B cell (primary cell): ENCODE measurements at regions not wholly inside any gene's neighbourhood (a gene's known extent, or its start where the extent isn't known, plus 50 kb on each side); places are given as distances from the start of the nearest gene placed in this dataset.

Source experiments
- ATAC-seq: fragments of 200-7000 bp; cut with Tn5 transposase; one replicate; pipeline ENCODE4 v1.10.0; 2021; ENCODE audit warnings: low read depth, mild to moderate bottlenecking, moderate number of reproducible peaks, moderate library complexity
- CTCF ChIA-PET: fragments of 350-600 bp; sonication (Branson Sonifier 250); formaldehyde crosslinking; loops from one replicate; lab custom pipeline; 2021; ENCODE audit warnings: antibody characterized with exemption, inconsistent platforms; lab: Charles Lee
- POLR2A ChIA-PET: fragments of 350-600 bp; sonication (Branson Sonifier 250); formaldehyde crosslinking; loops from one replicate; lab custom pipeline; 2021; ENCODE audit warnings: antibody characterized with exemption; lab: Charles Lee
- DNase-seq: peaks from one replicate; pipeline ENCODE4 v3.0.0; 2013
- H2AFZ ChIP-seq: 2 replicates; pipeline ENCODE4 v1.6.1; 2012; ENCODE audit warnings: mild to moderate bottlenecking, low read depth, low read length; ENCODE audit not compliant: insufficient read depth, poor library complexity, severe bottlenecking
- H3K27ac ChIP-seq, 2 donors: 1 replicate in 1 of 2; 2 replicates in 1 of 2; pipeline ENCODE4 v1.5.1; 2012 to 2013; ENCODE audit warnings: low read length in 2 of 2, mild to moderate bottlenecking in 2 of 2, moderate library complexity in 1 of 2
- H3K27me3 ChIP-seq, 4 experiments: fragments of 200-600 bp in 1 of 4; sonication (generic) in 1 of 4; replicated peaks in 1 of 4; 1 replicate in 2 of 4; 2 replicates in 2 of 4; pipeline versions ENCODE4 v1.6.1 to v1.7.0; 2013 to 2016; ENCODE audit warnings: low read length in 3 of 4, mild to moderate bottlenecking in 2 of 4, mixed read lengths in 1 of 4, moderate library complexity in 1 of 4; ENCODE audit not compliant: insufficient read depth in 4 of 4, control insufficient read depth in 3 of 4; ENCODE audit errors: control extremely low read depth in 1 of 4
- H3K36me3 ChIP-seq, 2 experiments: replicated peaks in 1 of 2; 1 replicate in 1 of 2; 2 replicates in 1 of 2; pipeline versions ENCODE4 v1.6.1 to v1.7.1; 2013; ENCODE audit warnings: low read length in 1 of 2; ENCODE audit not compliant: insufficient read depth in 2 of 2, control insufficient read depth in 1 of 2; ENCODE audit errors: control extremely low read depth in 1 of 2, extremely low read depth in 1 of 2
- H3K4me1 ChIP-seq, 2 donors: fragments of 200-600 bp in 1 of 2; sonication (generic) in 1 of 2; 1 replicate in 1 of 2; 2 replicates in 1 of 2; pipeline versions ENCODE4 v1.5.1 to v1.6.1; 2013 to 2017; ENCODE audit warnings: low read length in 2 of 2; ENCODE audit not compliant: control insufficient read depth in 2 of 2, insufficient read depth in 2 of 2
- H3K4me2 ChIP-seq: replicated peaks from 2 replicates; pipeline ENCODE3; 2012; ENCODE audit warnings: mild to moderate bottlenecking, low read depth, low read length; ENCODE audit not compliant: poor library complexity, severe bottlenecking
- H3K4me3 ChIP-seq, 5 experiments: fragments of 200-600 bp in 1 of 5; sonication (generic) in 1 of 5; 1 replicate in 3 of 5; 2 replicates in 2 of 5; pipeline versions ENCODE4 v1.5.1 to v1.7.0; 2011 to 2016; ENCODE audit warnings: low read length in 4 of 5, mild to moderate bottlenecking in 4 of 5, low read depth in 2 of 5, control low read depth in 1 of 5, moderate library complexity in 1 of 5; ENCODE audit not compliant: insufficient read depth in 1 of 5; ENCODE audit errors: control extremely low read depth in 1 of 5, extremely low read depth in 1 of 5
- H3K79me2 ChIP-seq: fragments of 200-600 bp; sonication (generic); one replicate; pipeline ENCODE4 v1.6.0; 2016; ENCODE audit warnings: low read length; ENCODE audit not compliant: control insufficient read depth, insufficient read depth
- H3K9ac ChIP-seq: fragments of 200-600 bp; sonication (generic); 2 replicates; pipeline ENCODE4 v1.6.1; 2017; ENCODE audit warnings: mild to moderate bottlenecking, low read length, moderate library complexity
- H3K9me3 ChIP-seq, 3 donors: one replicate each; pipeline versions ENCODE4 v1.6.1 to v1.7.1; 2013; ENCODE audit warnings: low read length in 2 of 3; ENCODE audit not compliant: control insufficient read depth in 2 of 3, insufficient read depth in 1 of 3; ENCODE audit errors: control extremely low read depth in 1 of 3
- H4K20me1 ChIP-seq: 2 replicates; pipeline ENCODE4 v1.6.0; 2012; ENCODE audit warnings: mild to moderate bottlenecking, low read length; ENCODE audit not compliant: insufficient read depth, control insufficient read depth, poor library complexity, severe bottlenecking
- H3K27ac Mint-ChIP-seq: one replicate; pipeline ENCODE4 v1.8.0; 2021; ENCODE audit warnings: mixed read lengths
- H3K27me3 Mint-ChIP-seq: one replicate; pipeline ENCODE4 v1.8.0; 2021; ENCODE audit warnings: mixed read lengths
- H3K4me1 Mint-ChIP-seq: one replicate; pipeline ENCODE4 v1.8.0; 2021; ENCODE audit warnings: mixed read lengths
- H3K4me3 Mint-ChIP-seq: one replicate; pipeline ENCODE4 v1.8.0; 2021; ENCODE audit warnings: mixed read lengths
- H3K9me3 Mint-ChIP-seq: one replicate; pipeline ENCODE4 v1.8.0; 2022; ENCODE audit warnings: mixed read lengths; ENCODE audit not compliant: insufficient read depth
- EZH2 ChIP-seq: IDR thresholded peaks from 2 replicates; pipeline ENCODE4 v1.6.1; 2012; ENCODE audit warnings: borderline replicate concordance, low read depth, mild to moderate bottlenecking, moderate library complexity, low read length; ENCODE audit not compliant: insufficient read depth, poor library complexity, severe bottlenecking
- WGBS: methylation state at CpG from one replicate; pipeline ENCODE4 v1.1.5; 2013; ENCODE audit warnings: missing lambda C conversion rate; ENCODE audit not compliant: insufficient coverage; 5-methylcytosine and 5-hydroxymethylcytosine counted together
- intact Hi-C: fragments of 100-400 bp; cut with micrococcal nuclease; formaldehyde crosslinking; loops from one replicate; pipeline ENCODE4 v1.10.0; 2022
- TF ChIP-seq, protein P1 (sequence below): fragments of 200-600 bp; IDR thresholded peaks from one replicate; pipeline ENCODE4 v1.8.0; 2022; ENCODE audit warnings: antibody characterized with exemption, mild to moderate bottlenecking

DNA sequence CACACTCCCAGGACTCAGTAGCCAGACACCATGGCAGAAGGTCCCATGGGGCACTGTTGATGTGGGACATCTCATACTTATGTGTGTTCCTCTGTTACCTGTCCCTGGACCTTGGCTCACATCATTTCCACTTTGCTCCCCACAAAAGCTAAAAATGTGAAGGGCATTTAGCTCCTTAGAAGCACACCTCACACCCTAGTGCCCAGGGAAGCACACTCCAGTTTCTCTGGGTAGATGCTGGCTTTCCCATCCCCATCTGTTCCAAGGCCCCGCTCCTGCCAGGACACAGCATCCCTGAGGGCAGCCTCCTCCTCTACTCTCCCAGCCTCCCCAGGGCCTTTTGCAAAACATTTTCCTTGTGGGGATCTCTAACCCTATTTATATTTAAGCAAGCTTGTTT lies 572.4 kb upstream of the MGMT start:
- no peaks in the 10 kb centered on the region for H4K20me1 ChIP-seq
- WGBS: 92% methylated on average over 1 of the region's 1 CpG
- ChIA-PET CTCF (no interaction called here), POLR2A (no interaction called here)
- no peak for ATAC-seq
- peaks cover 2% of the 10 kb centered on the region for H3K9me3 Mint-ChIP-seq
- H3K79me2 ChIP-seq: no peaks in the 10 kb centered on the region
- no peak for DNase-seq
- H3K4me3 ChIP-seq: no peak overlapping the region
- no peak overlapping the region for H3K4me3 Mint-ChIP-seq
- H3K27ac ChIP-seq: no peak overlapping the region
- intact Hi-C loops: no loop called here
- no peaks in the 10 kb centered on the region for H3K4me1 ChIP-seq
- H3K9ac ChIP-seq: no peak overlapping the region
- H3K9me3 ChIP-seq: no peaks in the 10 kb centered on the region
- no peak overlapping the region for H3K4me2 ChIP-seq
- H2AFZ ChIP-seq: no peak overlapping the region
- H3K4me1 Mint-ChIP-seq: no peaks in the 10 kb centered on the region
- no peaks in the 10 kb centered on the region for H3K36me3 ChIP-seq
- no peaks in the 10 kb centered on the region for H3K27me3 Mint-ChIP-seq
- no peak for TF ChIP-seq EZH2
- TF ChIP-seq, protein P1, sequence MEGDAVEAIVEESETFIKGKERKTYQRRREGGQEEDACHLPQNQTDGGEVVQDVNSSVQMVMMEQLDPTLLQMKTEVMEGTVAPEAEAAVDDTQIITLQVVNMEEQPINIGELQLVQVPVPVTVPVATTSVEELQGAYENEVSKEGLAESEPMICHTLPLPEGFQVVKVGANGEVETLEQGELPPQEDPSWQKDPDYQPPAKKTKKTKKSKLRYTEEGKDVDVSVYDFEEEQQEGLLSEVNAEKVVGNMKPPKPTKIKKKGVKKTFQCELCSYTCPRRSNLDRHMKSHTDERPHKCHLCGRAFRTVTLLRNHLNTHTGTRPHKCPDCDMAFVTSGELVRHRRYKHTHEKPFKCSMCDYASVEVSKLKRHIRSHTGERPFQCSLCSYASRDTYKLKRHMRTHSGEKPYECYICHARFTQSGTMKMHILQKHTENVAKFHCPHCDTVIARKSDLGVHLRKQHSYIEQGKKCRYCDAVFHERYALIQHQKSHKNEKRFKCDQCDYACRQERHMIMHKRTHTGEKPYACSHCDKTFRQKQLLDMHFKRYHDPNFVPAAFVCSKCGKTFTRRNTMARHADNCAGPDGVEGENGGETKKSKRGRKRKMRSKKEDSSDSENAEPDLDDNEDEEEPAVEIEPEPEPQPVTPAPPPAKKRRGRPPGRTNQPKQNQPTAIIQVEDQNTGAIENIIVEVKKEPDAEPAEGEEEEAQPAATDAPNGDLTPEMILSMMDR: no peak
- no peak overlapping the region for H3K27ac Mint-ChIP-seq
- no peaks in the 10 kb centered on the region for H3K27me3 ChIP-seq

GRCh38 chr10:128895473-128895872 lies 571.6 kb upstream of the MGMT start:
- Mint-ChIP-seq H3K4me3 (no peak overlapping the region), H3K27ac (no peak overlapping the region), H3K4me1 (no peaks in the 10 kb centered on the region), H3K27me3 (no peaks in the 10 kb centered on the region), H3K9me3 (peaks cover 2% of the 10 kb centered on the region)
- Histone ChIP-seq H3K4me1 (no peaks in the 10 kb centered on the region), H3K4me3 (no peak overlapping the region), H3K36me3 (no peaks in the 10 kb centered on the region), H3K27me3 (no peaks in the 10 kb centered on the region), H3K4me2 (no peak overlapping the region), H3K9me3 (peaks cover 0 to 3% (median 0%) of the 10 kb centered on the region in 3 donors), H3K27ac (no peak overlapping the region), H4K20me1 (no peaks in the 10 kb centered on the region), H2AFZ (no peak overlapping the region), H3K79me2 (no peaks in the 10 kb centered on the region), H3K9ac (no peak overlapping the region)
- TF ChIP-seq EZH2: no peak
- TF ChIP-seq, protein P1: no peak
- ATAC-seq (no peak), DNase-seq (no peak)
- ChIA-PET CTCF (no interaction called here), POLR2A (no interaction called here)
- intact Hi-C loops: no loop called here
